ENCODE measurements at regions not wholly inside any gene's neighbourhood (a gene's known extent, or its start where the extent isn't known, plus 50 kb on each side); places are given as distances from the start of the nearest gene placed in this dataset.

DNA sequence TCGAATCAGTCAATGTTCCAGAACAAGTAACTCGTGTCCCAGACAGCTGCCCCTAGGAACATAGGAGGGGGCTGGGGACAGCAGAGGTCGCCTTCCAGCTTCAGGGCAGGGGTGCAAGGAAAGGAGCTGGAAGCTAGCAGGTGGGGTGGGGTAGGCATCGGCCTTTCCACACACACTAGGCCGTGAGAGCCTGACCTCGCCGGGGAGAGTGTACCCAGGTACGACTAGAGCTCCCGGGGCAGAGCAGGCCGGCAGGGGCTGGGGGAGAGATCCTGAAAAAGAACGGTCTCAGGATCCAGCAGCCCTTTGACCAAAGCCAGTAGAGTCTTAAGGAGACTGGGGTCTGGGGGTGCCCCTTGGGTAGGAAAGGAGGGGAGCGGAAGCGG is 1127.5 kb downstream of the BRD1 start:
- TF ChIP-seq, protein P1, sequence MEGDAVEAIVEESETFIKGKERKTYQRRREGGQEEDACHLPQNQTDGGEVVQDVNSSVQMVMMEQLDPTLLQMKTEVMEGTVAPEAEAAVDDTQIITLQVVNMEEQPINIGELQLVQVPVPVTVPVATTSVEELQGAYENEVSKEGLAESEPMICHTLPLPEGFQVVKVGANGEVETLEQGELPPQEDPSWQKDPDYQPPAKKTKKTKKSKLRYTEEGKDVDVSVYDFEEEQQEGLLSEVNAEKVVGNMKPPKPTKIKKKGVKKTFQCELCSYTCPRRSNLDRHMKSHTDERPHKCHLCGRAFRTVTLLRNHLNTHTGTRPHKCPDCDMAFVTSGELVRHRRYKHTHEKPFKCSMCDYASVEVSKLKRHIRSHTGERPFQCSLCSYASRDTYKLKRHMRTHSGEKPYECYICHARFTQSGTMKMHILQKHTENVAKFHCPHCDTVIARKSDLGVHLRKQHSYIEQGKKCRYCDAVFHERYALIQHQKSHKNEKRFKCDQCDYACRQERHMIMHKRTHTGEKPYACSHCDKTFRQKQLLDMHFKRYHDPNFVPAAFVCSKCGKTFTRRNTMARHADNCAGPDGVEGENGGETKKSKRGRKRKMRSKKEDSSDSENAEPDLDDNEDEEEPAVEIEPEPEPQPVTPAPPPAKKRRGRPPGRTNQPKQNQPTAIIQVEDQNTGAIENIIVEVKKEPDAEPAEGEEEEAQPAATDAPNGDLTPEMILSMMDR (IDR thresholded peaks at IDR 0.05; ENCODE audit: insufficient read depth, missing control alignments), result no peak
- no peak for DNase-seq (ENCODE audit: insufficient read length, low spot score)

DNA sequence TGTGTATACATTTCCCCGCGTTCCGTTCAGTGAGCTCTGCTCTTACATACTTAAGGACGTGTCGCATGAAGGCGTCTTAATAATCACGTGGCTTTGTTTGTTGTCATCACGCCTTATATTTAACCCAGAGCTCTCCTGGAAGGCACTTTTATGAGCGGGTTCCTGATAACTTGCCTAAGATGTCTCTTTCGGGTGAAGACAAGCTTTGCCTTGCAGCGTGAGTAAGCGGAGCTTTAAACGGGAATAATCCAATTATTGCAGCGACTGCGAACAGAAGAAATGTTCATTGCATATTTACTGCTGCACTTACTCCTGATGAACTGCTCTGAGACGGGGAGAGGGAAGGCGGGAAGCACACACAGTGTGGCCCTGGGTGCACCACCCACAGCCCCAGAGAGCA is 1128.2 kb downstream of the BRD1 start:
- TF ChIP-seq, protein P1 (IDR thresholded peaks at IDR 0.05; ENCODE audit: insufficient read depth, missing control alignments), result no peak
- no peak for DNase-seq (ENCODE audit: insufficient read length, low spot score)
- FAIRE-seq, result no peak

More for the DNA sequence above, 1127.5 kb downstream of the BRD1 start:
- no peak for FAIRE-seq

DNA sequence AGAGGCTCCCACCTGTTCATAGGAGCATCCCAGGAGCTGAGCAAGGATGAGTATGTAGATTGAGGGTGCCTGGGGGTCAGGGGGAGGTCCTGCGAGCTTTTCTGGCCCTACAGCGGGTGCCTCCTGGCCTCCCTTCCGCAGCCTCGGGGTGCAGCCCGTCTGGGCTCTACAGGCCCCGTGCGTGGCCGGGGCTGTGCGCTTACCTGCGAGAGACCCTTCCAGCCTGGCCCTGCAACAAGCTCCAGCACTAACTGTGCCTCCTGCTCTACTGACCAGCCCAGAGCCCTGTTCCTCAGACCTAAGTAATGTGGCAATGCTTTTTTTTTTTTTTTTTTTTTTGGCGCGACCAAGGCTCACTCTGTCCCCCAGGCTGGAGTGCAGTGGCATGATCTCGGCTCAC is 1129.1 kb downstream of the BRD1 start:
- TF ChIP-seq, protein P1 (IDR thresholded peaks at IDR 0.05; ENCODE audit: insufficient read depth, missing control alignments), result no peak
- FAIRE-seq (no peak), DNase-seq (ENCODE audit: insufficient read length, low spot score) (no peak)

DNA sequence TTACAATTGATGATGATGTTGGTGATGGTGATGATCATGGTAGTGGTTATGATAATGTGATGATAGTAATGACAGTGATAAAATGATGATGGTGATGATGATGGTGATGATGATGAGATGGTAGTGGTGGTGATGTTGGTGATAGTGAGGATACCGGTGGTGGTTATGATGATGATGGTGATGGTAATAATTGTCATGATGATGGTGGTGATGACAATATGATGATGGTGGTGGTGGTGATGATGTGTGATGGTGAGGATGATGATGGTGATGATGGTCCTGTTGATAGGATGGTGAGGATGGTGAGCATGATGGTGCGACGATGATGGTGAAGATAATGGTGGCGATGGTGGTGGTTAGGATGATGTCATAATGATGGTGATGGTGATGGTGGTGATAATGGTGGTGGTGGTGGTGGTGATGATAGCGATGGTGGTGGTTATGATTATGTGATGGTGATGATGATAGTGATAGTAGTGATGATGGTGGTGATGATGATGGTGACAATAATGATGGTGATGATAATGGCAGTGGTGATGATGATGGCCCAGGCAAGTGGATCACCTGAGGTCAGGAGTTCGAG is 1129.9 kb downstream of the BRD1 start:
- FAIRE-seq (no peak), DNase-seq (ENCODE audit: insufficient read length, low spot score) (no peak)
- TF ChIP-seq, protein P1 (IDR thresholded peaks at IDR 0.05; ENCODE audit: insufficient read depth, missing control alignments), result no peak

GRCh38 chr22:48697223-48697622 is 1130.5 kb downstream of the BRD1 start:
- no peak for FAIRE-seq
- no peak for DNase-seq (ENCODE audit: insufficient read length, low spot score)
- TF ChIP-seq, protein P1 (IDR thresholded peaks at IDR 0.05; ENCODE audit: insufficient read depth, missing control alignments), result no peak

DNA sequence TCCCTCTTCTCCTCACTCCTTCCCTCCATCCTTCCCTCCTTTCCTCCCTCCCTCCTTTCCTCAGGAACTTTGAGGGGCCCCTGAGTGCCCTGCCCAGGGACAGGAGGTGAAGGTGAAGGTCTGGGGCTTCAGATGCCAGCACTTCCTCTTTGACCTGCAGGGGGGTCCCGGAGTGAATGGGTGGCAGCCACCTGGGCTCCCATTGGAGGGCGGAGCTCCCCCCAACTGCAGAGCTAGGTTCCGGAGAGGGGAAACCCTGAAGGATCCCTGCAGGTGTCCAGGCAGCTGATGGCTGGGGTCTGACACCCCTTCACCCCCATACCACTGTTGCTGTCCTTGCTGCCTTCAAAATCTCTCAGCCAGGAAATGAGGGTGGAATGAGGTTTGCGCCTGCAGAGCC is 1131.3 kb downstream of the BRD1 start:
- FAIRE-seq (no peak), DNase-seq (ENCODE audit: insufficient read length, low spot score) (no peak)
- TF ChIP-seq, protein P1 (IDR thresholded peaks at IDR 0.05; ENCODE audit: insufficient read depth, missing control alignments), result no peak

DNA sequence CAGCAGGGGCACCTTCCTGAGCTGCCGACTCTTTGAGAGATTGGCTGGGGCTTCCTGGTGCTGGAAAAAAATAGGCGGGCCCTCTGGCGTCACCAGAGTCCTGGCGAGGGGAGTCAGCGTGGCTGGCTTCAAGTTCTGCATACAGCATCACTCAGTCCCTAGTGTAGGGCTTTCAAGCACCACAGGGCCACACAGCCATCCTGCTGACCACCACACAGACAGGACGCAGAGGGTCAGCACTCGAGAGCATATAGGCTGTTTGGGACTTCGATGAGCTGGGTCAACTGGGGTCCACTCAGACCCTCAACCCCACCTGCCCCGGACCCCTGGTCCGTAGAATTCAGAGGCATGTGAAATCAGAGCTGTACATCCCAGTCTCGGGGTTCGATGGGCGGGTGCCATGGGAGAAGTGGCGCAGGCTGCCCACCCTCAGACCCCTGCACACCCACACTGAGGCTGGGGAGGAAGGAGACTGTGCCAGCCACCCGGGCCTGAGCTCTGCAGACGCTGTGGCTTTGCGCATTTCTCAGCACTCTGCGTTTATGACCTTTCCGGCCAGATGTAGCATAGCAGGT is 1131.9 kb downstream of the BRD1 start:
- DNase-seq (ENCODE audit: insufficient read length, low spot score) (no peak), FAIRE-seq (no peak)
- TF ChIP-seq, protein P1 (IDR thresholded peaks at IDR 0.05; ENCODE audit: insufficient read depth, missing control alignments), result no peak

Data from D721Med (cell line).